AG09319 (cell line): ENCODE measurements at regions not wholly inside any gene's neighbourhood (a gene's known extent, or its start where the extent isn't known, plus 50 kb on each side); places are given as distances from the start of the nearest gene placed in this dataset.

Experiments used
- DNase-seq: peaks from one replicate; pipeline ENCODE4 v3.0.0-alpha.2; 2010; ENCODE audit warnings: low read depth; ENCODE audit errors: extremely low read depth
- CTCF ChIP-seq: IDR thresholded peaks from 2 replicates; pipeline ENCODE4 v1.5.1; 2011; ENCODE audit warnings: low read depth, mild to moderate bottlenecking, inconsistent platforms, low read length, moderate library complexity

GRCh38 chr3:147937341-147937740 is 528.2 kb downstream of the ZIC1 start:
- no peak for DNase-seq
- no peak for TF ChIP-seq CTCF

- no peak for TF ChIP-seq CTCF
Observed at GRCh38 chr3:147937891-147938290, 528.7 kb downstream of the ZIC1 start.

GRCh38 chr3:147939425-147939824 is 530.3 kb downstream of the ZIC1 start:
- no peak for DNase-seq
- no peak for TF ChIP-seq CTCF

More at GRCh38 chr3:147937891-147938290, 528.7 kb downstream of the ZIC1 start:
- DNase-seq: no peak

GRCh38 chr3:147939839-147940238 is 530.7 kb downstream of the ZIC1 start:
- DNase-seq: no peak
- no peak for TF ChIP-seq CTCF

GRCh38 chr3:147940405-147941193 is 531.4 kb downstream of the ZIC1 start:
- DNase-seq: no peak

GRCh38 chr3:147941969-147942368 is 532.8 kb downstream of the ZIC1 start:
- no peak for TF ChIP-seq CTCF
- DNase-seq: no peak

More at GRCh38 chr3:147940405-147941193, 531.4 kb downstream of the ZIC1 start:
- TF ChIP-seq CTCF: no peak

GRCh38 chr3:147943265-147943945 is 534.2 kb downstream of the ZIC1 start:
- peak; percentile 47 for DNase-seq
- no peak for TF ChIP-seq CTCF
